Hematopoietic multipotent progenitor cell treated with erythropoietin and hydrocortisone succinate and interleukin-3 and kit ligand, for 6 days (in vitro differentiated cells): ENCODE measurements at regions not wholly inside any gene's neighbourhood (a gene's known extent, or its start where the extent isn't known, plus 50 kb on each side); places are given as distances from the start of the nearest gene placed in this dataset.
"Not testable (repeated sequence)": the region's sequence is repeated elsewhere in the genome, so short reads cannot be mapped to it uniquely, and the experiment has no call there.

Source experiments
- DNase-seq: peaks from one replicate; pipeline ENCODE4 v3.0.0-alpha.2; 2015

DNA sequence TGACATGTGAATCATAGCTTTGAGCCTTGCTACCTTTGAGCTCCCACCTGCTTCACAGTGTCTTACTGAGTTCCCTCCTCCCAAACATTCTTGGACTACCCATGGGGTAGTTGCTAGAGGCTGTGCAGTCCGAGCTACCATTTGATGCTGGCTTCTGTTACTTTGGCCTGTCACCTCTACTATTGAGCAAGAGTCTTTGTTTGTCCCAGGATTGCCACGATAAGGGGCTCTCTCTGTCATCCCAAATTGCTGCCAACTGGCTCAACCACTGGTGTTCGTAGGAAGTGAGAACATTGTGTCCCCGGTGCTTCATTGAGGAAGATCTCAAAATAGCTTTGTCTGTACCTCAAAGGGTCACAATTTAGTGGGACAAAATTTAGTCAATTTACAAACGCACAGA, 59.1 kb upstream of the PAX8 start:
- DNase-seq = no peak

DNA sequence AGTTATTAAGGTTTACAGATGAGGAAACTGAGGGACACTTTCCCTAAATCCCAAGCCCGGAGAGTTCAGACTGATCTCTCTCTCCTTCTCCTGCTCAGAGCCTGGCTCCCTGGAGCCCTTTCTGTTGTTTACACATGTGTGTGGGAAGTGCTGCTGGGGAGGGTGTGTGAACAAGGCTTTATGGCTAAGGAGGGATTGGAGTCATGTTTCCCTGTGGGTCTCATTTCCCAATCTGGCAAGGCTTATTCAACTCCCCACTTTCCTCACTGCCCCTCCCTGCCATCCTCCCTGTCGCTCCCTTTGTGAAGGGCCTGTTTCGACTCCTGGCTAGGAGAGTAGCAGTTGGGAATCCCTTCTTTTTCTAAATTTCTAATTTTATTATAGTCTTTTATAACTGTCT, 57.3 kb upstream of the PAX8 start:
- DNase-seq = not testable (repeated sequence)

GRCh38 chr2:113334147-113334546, 55.4 kb upstream of the PAX8 start:
- DNase-seq = no peak

GRCh38 chr2:113333735-113334134, 55.0 kb upstream of the PAX8 start:
- DNase-seq = not testable (repeated sequence)

- not testable (repeated sequence) for DNase-seq
These were observed 51.5 kb upstream of the PAX8 start for GRCh38 chr2:113330060-113330767.

GRCh38 chr2:113328973-113329372, 50.3 kb upstream of the PAX8 start:
- not testable (repeated sequence) for DNase-seq

DNA sequence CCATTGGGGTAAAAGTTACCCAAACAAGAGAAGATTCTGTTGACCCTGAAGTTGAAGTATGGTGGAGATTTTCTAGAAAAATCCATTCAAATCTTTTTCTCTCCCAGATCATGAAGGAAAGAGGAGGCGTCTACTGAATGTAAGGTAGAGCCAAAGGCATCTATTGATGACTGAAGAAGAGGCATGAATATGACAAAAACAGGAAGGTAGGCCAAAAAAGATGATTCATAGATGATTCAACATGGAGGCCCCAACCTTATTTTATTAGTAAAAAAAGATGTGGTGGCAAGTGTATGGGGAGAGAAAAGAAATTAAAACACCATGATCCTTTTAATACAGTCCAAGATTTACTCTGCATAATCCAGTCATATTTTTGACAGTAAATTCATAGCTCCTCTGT, 49.9 kb upstream of the PAX8 start:
- DNase-seq = not testable (repeated sequence)
